Upper lobe of left lung (tissue), 4 donors: ENCODE measurements at regions not wholly inside any gene's neighbourhood (a gene's known extent, or its start where the extent isn't known, plus 50 kb on each side); places are given as distances from the start of the nearest gene placed in this dataset.

Experiments
- CTCF ChIP-seq, 6 experiments: fragments of 450-650 bp in 4 of 6; fragments of 200-600 bp in 2 of 6; sonication (generic) in 2 of 6; IDR thresholded peaks; one replicate each; pipeline ENCODE4 v1.5.1; 2016 to 2019; ENCODE audit warnings: antibody characterized with exemption in 6 of 6
- EP300 ChIP-seq, 4 donors: sonication (generic); formaldehyde crosslinking; IDR thresholded peaks; one replicate each; pipeline ENCODE4 v1.5.1; 2017; ENCODE audit warnings: antibody characterized with exemption in 4 of 4, control low read depth in 2 of 4
- POLR2A ChIP-seq, 4 donors: fragments of 450-650 bp; IDR thresholded peaks; one replicate each; pipeline ENCODE4 v1.5.1; 2016 to 2017; ENCODE audit warnings: antibody characterized with exemption in 4 of 4, mild to moderate bottlenecking in 2 of 4
- POLR2AphosphoS5 ChIP-seq, 2 donors: sonication (generic); formaldehyde crosslinking; IDR thresholded peaks; one replicate each; pipeline ENCODE4 v1.5.1; 2017; ENCODE audit warnings: antibody characterized with exemption in 2 of 2

DNA sequence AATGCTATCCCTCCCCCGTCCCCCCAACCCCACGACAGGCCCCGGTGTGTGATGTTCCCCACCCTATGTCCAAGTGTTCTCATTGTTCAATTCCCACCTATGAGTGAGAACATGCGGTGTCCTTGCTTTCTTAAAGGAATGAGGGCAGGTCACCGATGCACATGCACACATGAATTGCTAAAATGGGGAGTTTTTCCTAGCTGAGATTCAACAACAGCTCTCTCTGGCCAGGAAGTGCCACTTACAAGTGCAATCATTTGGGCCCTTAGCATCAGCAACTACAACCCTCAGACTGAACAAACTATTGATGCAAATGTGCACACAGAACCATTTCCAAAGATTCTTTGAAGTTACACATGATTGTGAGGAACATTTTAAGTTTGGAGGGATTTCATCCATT lies 95.7 kb upstream of the IQCM start:
- no peak for TF ChIP-seq EP300 (IDR thresholded peaks at IDR 0.05)
- no peak for TF ChIP-seq CTCF (IDR thresholded peaks at IDR 0.05)
- no peak for TF ChIP-seq POLR2AphosphoS5 (IDR thresholded peaks at IDR 0.05)
- no peak for TF ChIP-seq POLR2A (IDR thresholded peaks at IDR 0.05)
